Hepatocyte (in vitro differentiated cells): ENCODE measurements at regions not wholly inside any gene's neighbourhood (a gene's known extent, or its start where the extent isn't known, plus 50 kb on each side); places are given as distances from the start of the nearest gene placed in this dataset.

Experiments used
- CTCF ChIP-seq: fragments of 200-600 bp; sonication (generic); IDR thresholded peaks from 2 replicates; pipeline ENCODE4 v1.5.1; 2016; ENCODE audit warnings: antibody characterized with exemption, mild to moderate bottlenecking; ENCODE audit not compliant: poor library complexity
- EZH2 ChIP-seq: fragments of 200-600 bp; sonication (generic); IDR thresholded peaks from 2 replicates; pipeline ENCODE4 v1.6.1; 2016; ENCODE audit warnings: antibody characterized with exemption, mild to moderate bottlenecking, borderline replicate concordance
- EZH2phosphoT487 ChIP-seq: fragments of 200-600 bp; sonication (generic); IDR thresholded peaks from one replicate; pipeline ENCODE4 v1.6.1; 2018; ENCODE audit warnings: antibody characterized with exemption, mild to moderate bottlenecking, low read depth, moderate library complexity; ENCODE audit not compliant: unreplicated experiment, severe bottlenecking

GRCh38 chr11:31958076-31958735 lies 132.7 kb upstream of the RCN1 start:
- peak; percentile 83 for TF ChIP-seq CTCF
- TF ChIP-seq EZH2: no peak
- no peak for TF ChIP-seq EZH2phosphoT487
